HG03432 (cell line): ENCODE measurements at regions not wholly inside any gene's neighbourhood (a gene's known extent, or its start where the extent isn't known, plus 50 kb on each side); places are given as distances from the start of the nearest gene placed in this dataset.

Experiments
- ATAC-seq: cut with Tn5 transposase; IDR thresholded peaks from one replicate; pipeline ENCODE4 v1.9.1; 2021; ENCODE audit warnings: mild to moderate bottlenecking, moderate library complexity; ENCODE audit not compliant: unreplicated experiment

DNA sequence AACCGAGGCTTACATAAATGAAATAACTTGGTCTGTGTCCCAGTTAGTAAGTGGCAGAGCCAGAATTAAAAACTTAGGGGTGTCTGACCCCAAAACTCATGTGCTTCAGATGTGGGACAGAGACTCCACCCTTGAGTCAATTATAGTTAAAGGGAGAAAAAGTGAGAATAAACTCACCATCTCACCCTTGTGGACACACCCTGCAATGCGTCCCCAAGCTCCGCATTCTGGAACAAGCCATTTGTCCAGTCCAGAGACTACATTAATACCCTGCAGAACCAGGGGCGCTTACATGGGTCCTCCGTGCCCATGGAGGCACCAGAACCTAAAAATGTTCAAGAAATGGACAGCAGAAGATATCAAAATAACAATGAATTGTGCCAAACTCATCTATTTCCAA, 207.0 kb upstream of the ZNF507 start:
- no peak for ATAC-seq

DNA sequence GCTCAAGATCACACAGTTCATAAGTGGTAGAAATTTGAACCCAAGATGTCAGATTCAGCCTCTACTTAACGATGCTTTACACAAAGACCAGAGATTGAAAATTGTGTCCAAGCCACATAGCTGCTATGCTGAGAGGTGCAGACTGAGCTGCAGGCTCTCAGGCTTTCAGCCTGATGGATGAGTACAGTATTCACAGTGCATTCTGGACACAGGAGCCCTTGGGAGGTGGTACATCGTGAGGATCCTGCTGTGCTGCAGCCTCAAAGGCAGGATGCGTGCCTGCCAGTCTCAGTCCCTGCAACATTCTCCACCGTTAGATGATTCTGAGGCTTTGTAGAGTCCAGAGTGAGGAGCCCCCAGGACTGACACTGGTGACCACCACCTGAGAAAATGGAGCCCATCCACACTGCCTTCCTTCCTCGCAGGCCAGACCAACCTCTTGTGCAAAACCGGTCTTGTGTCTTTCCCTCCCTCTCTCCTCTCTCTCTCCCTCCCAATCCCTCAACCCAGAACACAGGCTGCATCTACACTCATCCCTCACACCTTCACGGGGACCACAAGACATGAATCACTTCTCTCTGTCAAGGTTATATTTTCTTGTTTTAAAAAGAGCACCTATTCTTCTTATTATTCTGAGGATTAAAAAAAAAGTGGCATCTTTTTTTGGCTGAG, 203.4 kb upstream of the ZNF507 start:
- ATAC-seq = no peak

DNA sequence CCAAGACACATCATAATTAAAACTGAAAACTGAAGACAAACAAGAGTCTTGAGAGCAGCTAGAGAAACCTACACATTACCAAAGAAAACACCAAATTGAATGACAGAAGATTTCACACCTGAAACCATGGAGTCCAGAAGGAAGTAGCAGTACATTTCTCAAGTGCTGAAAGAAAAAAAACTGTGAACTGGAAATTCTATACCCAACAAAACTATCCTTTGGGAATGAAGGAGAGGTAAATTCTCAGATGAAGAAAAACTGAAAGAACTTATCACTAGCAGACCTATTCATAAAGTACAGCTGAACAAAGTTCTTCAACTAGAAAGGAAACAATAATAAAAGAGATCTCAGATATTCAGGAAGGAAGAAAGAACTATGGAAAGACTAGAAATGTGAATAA, 198.7 kb upstream of the ZNF507 start:
- ATAC-seq = no peak

DNA sequence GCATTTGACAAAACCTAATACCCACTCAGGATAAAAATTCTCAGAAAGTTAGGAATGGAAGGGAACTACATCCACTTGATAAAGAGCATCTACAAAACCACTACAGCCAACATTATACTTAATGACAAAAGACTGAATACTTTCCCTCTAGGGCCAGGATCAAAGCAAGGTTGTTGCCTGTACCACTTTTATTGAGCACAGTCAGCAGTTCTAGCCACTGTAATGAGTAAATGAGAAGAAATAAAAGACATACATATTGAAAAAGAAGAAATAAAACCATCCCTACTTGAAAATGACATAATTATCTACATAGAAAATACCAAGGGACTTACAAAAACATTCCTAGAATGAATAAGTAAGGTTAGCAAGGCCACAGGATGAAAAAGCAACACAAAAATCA, 194.8 kb upstream of the ZNF507 start:
- ATAC-seq = no peak

DNA sequence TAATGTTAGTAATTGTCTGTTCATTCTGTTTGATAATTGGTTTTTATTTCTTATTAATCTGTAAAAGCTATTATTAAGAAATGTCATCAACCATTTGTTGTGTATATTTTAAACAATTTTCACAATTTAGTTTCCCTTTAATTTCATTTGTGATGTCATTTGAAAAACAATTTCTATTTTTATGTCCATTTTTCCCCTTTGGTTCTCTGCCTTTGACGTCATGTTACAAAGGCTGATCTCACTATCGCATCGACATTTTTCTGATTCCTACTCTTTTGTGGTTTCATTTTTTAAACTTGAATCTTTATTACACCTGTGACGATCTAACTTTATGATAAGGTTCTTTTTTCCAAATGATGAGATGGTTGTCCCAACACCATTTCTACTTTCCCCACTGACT, 191.0 kb upstream of the ZNF507 start:
- ATAC-seq = no peak

DNA sequence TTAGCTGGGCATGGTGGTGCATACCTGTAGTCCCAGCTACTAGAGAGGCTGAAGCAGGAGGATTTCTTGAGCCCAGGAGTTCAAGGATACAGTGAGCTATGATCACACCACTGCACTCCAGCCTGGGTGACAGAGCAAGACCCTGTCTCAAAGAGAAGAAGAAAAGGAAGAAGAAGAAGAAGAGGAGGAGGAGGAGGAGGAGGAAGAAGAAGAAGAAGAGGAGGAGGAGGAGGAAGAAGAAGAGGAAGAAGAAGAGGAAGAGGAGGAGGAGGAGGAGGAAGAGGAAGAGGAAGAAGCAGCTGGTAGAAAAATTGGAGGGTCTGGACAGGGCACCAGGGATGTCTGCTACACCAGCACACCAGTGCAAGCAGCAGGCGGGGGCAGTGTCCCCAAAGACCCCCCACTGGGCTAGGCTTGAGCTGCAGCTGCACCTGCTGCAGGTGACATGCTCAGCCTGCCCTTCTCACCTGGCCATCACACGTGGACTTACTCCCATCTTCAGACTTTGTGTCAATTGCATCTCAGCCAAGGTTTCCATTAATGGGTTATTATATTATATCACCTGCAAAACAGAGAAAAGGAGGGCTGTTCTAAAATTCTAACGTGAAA, 180.9 kb upstream of the ZNF507 start:
- ATAC-seq = no peak

DNA sequence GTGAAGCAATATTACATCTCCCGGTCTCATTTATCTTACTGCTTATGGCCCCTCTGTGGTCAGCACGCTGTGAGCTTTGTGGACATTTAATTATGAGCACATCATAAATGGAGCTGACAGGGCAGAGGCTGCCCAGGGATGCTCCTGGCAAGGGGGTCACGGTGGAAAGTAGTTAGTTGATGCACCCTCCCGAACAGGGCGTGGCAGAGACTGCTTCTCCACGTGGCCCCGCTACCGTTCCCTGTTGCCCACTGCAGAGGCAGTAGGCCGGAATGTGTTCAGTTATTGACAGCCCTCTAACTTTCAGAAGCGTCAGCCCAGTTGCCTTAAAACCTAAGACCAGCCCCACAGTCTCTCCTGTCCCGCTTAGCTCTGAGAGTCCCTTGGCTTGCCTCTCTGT, 180.3 kb upstream of the ZNF507 start:
- ATAC-seq = no peak

DNA sequence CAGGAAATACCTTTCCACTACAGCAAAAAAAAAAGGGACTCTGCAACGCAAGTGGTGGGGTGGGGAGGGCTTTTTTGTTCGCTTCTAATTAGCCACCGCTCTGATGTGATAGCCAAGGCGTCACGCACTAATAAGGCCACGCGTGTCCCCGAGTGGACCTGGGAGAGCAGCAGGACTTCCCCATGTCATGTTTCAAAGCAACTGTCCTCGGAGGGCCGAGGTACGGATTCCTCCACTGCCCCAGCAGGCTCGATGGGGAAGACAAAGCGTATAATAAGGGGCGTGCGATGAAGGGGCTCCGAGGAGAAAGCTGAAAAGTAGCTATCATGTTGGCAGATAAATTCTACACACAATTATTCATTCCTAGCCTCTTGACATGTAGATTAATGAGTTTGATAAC, 179.7 kb upstream of the ZNF507 start:
- ATAC-seq = no peak

DNA sequence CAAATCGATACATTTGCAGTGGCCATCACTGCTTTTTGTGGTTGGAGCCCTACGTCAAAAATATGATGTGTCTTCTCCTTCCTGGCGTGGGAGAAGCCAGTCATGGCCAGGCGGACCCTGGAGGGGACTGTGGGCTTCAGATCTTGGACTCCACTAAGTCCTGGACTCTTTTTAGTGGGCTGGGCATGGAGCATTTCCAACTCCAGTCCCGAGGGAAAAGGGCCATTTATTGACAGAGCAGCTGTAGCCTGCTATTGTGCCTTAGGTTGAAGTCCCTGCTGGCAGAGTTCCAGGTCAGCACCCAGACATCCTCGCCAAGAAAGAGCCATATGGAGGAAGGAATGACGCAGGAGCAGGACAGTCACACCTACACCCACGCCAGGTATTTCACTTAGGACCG, 179.2 kb upstream of the ZNF507 start:
- ATAC-seq = no peak

DNA sequence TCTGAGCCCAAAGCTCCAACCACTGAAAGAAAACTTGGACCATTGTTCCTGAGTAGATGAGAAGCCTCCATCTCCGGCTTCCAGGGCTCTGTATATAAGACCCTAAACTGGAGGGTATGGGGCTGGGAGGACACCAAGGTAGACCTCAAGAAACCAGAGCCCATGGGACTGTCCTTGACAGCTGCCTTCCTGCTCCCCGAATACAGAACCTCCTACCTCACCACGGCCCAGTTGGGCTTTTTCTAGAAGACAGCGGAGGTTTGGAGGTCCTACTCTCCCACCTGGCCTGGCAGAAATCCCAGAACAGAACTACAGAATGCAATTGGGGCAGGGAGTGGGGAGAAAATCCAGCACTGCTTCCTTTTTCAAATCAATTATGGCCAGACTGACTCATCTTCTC, 177.3 kb upstream of the ZNF507 start:
- ATAC-seq = no peak

DNA sequence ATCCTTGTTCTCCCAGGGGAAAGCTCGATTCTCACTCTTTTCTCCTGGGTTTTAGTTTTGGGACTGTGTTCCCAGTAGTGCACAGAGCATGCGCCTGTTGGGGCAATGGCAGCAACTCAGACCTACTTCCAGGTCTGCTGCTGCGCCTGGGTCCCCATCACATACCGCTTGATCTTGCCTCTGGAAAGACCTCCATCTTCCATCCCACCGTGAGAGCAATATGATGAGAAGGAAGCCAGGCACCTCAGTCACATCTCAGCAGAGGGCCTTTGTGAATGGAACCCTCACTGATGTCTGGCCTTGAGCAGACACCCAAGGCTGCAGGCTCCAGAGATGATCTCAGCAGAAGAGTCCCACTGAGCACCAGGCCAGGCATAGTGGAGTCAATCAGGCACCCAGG, 176.8 kb upstream of the ZNF507 start:
- no peak for ATAC-seq

DNA sequence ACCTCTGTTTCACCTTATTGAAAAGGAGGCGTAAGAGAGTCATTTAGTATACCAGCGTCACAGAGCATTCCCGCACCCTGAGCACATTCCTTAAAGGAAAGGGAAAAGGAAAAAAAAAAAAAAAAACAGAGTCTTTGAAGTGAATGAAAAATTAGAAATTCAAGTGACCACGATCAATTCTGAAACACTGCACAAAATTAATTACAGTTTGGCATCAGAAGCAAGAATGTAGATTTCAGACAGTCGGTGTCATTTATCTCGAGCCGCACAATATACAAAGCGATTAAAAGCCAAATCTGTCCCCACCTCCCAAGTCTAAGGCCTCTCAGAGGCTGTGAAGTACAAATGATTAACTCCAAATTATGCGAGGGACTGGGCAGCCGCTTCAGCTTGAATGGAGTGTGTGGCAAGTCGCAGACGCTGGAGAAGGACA, 173.7 kb upstream of the ZNF507 start:
- ATAC-seq = no peak

DNA sequence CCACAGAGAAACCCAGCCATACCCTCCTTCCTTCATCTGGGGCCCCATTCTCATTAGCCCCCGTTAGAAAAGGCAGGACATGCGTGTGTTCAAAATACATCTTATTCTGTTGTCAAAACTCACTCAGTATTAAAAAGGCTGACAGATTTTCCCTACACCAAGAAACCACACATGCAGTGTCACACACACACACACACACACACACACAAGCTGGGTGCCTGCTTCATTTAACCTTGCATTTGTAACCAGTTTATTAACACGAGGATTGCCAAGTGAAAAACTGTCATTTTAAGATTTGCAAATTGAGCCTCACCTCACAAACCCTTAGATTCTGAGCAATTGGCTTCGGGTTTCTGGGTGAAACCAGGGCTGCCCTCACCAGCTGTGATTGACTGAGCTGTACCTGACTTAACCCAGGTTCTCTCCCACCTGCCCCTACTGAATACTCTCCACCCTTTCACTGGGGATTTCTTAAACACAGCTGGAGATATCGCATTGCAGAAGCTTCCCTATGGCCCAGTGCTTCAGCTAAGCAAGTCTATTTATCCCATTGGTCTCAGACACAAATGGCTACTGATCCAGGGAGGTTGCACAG, 172.7 kb upstream of the ZNF507 start:
- no peak for ATAC-seq

DNA sequence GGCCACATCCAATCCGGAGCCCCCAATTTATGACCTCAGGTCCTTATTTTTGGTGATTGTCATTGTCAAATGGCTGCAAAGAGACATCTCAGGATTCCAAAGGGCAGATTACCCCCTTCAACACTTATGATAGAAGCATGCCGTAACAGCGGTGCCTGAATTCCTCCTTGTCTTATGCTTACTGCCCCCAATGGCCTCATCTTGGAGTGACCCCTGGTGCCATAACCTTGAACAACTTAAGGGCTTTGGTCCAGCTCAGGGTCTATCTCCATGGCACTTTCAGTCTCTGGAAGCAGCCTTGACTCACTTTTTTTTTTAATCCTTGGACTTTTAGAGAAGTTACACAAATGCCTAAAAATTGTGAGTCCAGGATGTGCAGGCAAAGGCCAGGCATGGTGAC, 171.6 kb upstream of the ZNF507 start:
- ATAC-seq = no peak

DNA sequence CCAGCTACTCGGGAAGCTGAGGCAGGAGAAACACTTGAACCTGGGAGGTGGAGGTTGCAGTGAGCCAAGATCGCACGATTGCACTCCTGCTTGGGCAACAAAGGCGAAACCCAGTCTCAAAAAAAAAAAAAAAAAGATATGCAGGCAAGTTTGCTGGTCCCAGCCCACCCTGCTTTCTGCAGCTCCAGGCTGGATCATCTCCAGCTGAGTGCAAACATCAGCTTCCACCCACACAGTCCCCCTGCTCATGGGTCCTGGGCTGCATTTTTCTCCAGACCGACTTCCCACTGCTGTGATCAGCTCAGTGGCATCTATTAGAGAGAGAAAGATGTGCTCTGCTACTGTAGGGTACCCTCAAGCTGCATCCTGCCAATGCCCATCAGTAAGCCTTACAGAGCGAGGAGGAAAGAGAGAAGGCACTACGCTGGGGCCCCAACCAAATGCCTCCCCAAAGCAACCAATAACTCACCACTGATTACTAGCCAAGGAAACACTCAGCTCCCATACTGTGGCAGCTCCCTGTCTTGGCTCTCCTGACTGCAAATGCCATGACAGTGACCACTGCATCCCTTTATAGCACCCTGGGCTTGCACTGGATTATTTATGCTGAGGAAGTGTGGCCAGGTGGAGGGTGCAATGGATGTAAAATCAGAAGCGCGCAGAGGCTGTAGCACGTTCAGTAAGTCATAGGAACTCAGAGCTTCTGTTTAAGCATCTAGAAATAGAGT, 170.9 kb upstream of the ZNF507 start:
- no peak for ATAC-seq

DNA sequence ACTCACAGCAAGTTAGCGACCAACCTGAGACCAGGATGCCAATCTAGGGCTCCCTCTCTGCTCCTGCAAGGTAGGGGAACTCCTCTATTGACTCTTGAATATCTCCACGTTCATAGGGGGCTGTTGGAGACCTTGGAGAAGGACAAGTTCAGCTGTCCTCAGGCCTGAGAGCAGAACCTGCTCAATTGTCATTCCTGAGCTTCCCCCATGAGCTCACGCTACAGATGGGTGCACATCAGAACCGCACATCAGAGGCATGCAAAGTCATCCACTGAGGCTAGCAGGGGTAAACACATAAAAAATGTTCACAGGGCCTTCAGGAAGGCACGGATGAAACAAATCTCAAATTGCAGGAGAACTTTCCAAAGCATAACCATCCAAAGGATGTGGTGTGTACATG, 168.8 kb upstream of the ZNF507 start:
- ATAC-seq = no peak

DNA sequence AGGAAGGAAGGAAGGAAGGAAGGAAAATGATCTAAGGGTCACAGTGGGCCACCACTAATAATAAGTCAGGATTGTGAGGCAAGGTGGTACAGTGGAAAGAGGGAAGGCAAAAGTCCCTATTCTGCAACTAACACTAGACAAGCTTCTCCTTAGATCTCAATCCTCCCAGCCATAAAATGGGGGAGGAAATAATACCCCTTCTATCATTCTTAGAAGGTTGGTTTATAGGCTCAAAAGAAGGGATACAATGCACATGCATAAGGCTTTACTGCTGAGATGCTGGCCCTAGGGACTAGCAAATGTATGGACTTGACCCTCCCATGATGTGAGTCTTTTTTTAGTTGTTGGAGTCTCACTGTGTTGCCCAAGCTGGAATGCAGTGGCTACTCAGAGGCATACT, 167.7 kb upstream of the ZNF507 start:
- ATAC-seq = no peak

DNA sequence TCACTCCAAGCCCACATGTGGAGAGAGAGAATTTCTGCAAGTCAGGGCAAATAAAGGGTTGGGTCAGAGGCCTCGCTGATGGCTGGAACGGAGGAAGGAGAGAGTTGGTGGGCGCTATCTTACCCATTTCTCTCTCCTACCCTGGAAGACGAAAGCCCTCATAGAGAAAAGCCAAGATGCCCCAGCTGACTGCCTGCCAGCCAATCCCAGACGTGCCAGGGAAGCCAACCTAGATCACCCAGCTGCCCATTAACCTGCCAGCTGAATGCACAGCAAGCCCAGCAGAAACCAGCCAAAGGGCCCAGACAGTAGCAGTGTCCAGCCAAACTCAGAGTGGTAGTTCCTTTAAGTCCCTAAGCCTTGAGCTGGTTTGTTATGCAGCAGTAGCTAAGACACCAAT, 167.0 kb upstream of the ZNF507 start:
- ATAC-seq = no peak

DNA sequence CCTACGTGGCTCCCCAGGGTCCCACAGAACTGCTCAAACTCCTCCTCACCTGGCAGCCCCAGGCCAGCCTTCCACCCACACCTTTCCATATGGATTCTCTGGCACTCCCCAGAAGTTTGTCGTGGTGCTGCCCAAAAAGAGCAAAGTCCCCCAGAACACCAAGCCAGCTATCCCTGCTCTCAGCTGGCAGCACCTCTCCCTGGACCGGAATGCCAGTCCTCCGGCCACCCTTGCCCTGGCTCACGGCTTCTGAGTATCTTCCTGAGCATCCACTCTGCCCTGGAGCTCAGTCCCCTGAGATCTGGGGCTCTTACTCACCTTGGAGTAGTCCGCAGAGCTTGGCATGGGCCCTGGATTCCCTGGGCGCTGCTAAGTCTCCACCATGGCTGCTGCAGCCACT, 166.5 kb upstream of the ZNF507 start:
- no peak for ATAC-seq

DNA sequence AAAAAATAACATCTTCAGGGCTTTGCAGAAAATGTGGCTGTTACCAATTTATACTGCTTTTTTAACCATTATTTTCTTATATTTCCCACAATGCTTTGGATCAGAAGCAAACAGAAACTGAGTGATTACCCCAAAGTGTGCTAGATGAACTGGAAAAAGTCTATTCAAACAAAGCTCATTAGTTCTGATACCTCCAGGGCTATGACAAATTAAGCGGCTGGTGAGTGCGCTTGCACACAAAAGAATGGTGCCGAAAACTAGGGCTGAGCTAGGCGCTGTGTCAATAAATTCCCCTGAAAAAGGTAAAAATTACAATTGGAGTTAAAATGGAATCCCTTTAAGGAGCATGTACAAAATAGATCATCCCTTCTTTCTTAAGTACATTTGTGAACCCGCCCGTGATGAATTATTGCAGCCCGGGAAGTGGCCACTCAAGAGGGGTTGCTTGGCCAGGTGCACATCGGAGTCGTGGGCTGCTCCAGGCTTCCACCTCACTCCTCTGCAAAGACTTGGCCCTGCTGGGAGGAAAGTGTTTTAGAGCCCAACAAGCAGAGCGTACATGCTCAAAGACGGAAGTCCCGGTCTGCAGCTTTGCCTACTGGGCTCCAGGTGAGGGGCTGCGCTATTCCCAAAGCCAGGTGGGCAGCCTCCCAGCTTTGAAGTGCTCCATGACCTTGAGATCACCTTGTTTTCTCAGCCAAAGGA, 164.0 kb upstream of the ZNF507 start:
- ATAC-seq = no peak

DNA sequence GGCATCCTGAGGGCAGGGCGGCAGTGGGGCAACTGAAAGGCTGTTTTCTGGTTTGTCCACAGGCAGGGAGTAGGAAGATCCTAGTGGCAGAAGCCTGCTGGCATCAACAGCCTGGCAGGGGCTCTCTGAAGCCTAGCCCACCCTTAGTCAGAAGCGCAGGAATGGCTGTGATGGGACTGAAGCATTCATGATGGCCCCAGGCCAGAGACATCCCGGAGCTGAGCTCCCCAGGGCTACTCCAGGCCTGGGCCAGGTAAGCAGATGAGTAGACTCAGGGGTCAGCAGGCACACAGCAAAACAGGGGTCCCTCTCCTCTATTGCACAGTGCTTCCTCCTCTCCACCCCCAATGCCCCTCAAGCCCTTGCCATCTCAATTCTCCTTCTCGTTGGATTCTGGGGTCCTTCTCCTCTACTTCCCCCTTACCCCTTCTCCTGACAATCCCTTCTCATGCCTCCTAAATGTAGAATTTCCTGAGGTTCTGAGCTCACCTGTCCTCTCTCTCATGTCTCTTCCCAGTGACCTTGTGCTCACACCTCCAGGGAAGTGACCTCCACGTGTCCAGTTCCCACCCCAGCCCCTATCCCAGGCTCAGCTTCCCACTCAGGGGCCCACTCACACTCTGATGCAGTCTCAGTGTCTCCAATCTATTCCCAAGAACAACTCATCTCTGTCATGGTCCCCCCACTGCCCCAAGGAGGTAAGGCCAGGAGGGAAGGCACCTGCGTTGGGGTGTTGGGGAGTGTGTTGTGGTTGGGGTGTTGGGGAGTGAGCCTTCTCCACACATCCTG, 158.7 kb upstream of the ZNF507 start:
- ATAC-seq = no peak
